Central memory CD4-positive, alpha-beta T cell (primary cell): ENCODE measurements at regions not wholly inside any gene's neighbourhood (a gene's known extent, or its start where the extent isn't known, plus 50 kb on each side); places are given as distances from the start of the nearest gene placed in this dataset.
"Not testable (repeated sequence)": the region's sequence is repeated elsewhere in the genome, so short reads cannot be mapped to it uniquely, and the experiment has no call there.

ENCODE experiments used
- DNase-seq: peaks from one replicate; pipeline ENCODE4 v3.0.0; 2022

- DNase-seq = no peak
These were observed 50.5 kb upstream of the PRNP start for GRCh38 chr20:4635781-4636180.

GRCh38 chr20:4635342-4635741, 50.9 kb upstream of the PRNP start:
- DNase-seq = no peak

GRCh38 chr20:4633780-4634179, 52.5 kb upstream of the PRNP start:
- DNase-seq = no peak

- no peak for DNase-seq
These were observed 52.9 kb upstream of the PRNP start for GRCh38 chr20:4633379-4633778.

GRCh38 chr20:4632876-4633275, 53.4 kb upstream of the PRNP start:
- DNase-seq = no peak

- DNase-seq = no peak
These were observed 60.0 kb upstream of the PRNP start for GRCh38 chr20:4626228-4626627.

GRCh38 chr20:4625687-4626086, 60.6 kb upstream of the PRNP start:
- no peak for DNase-seq

GRCh38 chr20:4624675-4625336, 61.5 kb upstream of the PRNP start:
- DNase-seq = not testable (repeated sequence)

- not testable (repeated sequence) for DNase-seq
These were observed 67.1 kb upstream of the PRNP start for GRCh38 chr20:4619144-4619543.

- DNase-seq = no peak
These were observed 68.8 kb upstream of the PRNP start for GRCh38 chr20:4617484-4617883.

GRCh38 chr20:4617019-4617418, 69.2 kb upstream of the PRNP start:
- no peak for DNase-seq

- DNase-seq = peak; percentile 57
These were observed 72.3 kb upstream of the PRNP start for GRCh38 chr20:4613718-4614620.

- DNase-seq = no peak
These were observed 73.1 kb upstream of the PRNP start for GRCh38 chr20:4613184-4613583.

- no peak for DNase-seq
These were observed 75.4 kb upstream of the PRNP start for GRCh38 chr20:4610871-4611270.

GRCh38 chr20:4609511-4609910, 76.7 kb upstream of the PRNP start:
- DNase-seq = no peak

- DNase-seq = no peak
These were observed 77.4 kb upstream of the PRNP start for GRCh38 chr20:4608861-4609260.

- DNase-seq = peak; percentile 57
These were observed 79.0 kb upstream of the PRNP start for GRCh38 chr20:4607287-4607713.

GRCh38 chr20:4606051-4606450, 80.2 kb upstream of the PRNP start:
- DNase-seq = no peak

GRCh38 chr20:4605166-4605565, 81.1 kb upstream of the PRNP start:
- DNase-seq = no peak

GRCh38 chr20:4604580-4604979, 81.7 kb upstream of the PRNP start:
- no peak for DNase-seq

- DNase-seq = no peak
These were observed 82.5 kb upstream of the PRNP start for GRCh38 chr20:4603724-4604123.

GRCh38 chr20:4602297-4602631, 84.0 kb upstream of the PRNP start:
- no peak for DNase-seq

- no peak for DNase-seq
These were observed 84.5 kb upstream of the PRNP start for GRCh38 chr20:4601630-4602296.
